T47D (cell line): ENCODE measurements at regions not wholly inside any gene's neighbourhood (a gene's known extent, or its start where the extent isn't known, plus 50 kb on each side); places are given as distances from the start of the nearest gene placed in this dataset.

Source experiments
- DNase-seq, 2 experiments: peaks; one replicate each; pipeline versions ENCODE4 v3.0.0 to v3.0.0-alpha.2; 2011 to 2012; ENCODE audit warnings: low read depth in 1 of 2, low spot score in 1 of 2
- JUND ChIP-seq: IDR thresholded peaks from 2 replicates; pipeline ENCODE4 v1.6.1; 2012; ENCODE audit warnings: low read depth
- in situ Hi-C: cut with HindIII; loops from 2 replicates; pipeline ENCODE4 v1.10.0; 2016; ENCODE audit warnings: low sequenced_read_pairs, low pct_unique_long_range_greater_than_20kb

DNA sequence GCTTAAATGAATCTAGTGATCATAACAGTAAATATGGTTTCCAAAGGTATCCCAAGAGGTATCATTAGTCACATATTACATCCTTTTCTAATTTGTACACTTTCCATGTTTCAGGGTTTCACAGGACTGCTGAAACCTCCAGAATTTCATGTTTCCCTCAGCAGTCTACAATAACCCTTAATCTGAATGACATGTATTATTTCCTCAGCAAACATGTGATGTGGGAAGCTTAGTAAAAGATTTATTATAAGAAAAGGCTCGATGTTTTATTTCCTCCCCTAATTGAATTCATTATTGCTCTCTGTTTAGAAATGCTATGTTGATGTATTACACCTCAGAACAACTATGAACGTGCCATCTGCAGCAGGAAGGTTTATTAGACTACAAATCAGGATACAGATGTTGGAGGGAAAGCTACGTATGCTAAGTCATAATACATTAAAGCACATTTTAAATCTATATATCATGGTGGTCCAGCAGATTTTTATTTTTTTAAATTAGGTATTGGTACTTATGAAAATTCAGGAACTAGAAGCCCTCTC lies 52.5 kb upstream of the SKAP2 start:
- no peak for TF ChIP-seq JUND
- in situ Hi-C loops, result no loop called here
- no peak for DNase-seq

DNA sequence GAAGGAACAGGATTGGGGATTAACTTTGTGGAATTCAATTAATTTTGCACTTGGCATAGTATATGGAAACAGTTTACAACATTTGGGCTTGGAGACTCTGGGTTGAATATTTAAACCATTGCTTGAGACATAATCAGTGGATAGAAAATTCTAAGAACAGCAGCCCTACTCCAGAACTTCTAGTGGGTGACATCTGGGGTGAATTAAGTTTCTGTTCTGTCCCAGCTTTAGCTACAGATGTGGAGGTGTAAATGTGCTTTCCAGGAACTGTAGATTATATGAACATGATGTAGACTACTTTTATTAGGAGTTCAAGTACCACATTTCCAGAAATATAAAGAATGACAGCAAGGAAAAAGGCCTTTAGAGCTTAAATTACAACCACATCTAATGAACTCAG lies 51.9 kb upstream of the SKAP2 start:
- in situ Hi-C loops, result no loop called here
- no peak for TF ChIP-seq JUND
- DNase-seq, result no peak
